Pancreas (tissue), 10 donors: ENCODE measurements at regions not wholly inside any gene's neighbourhood (a gene's known extent, or its start where the extent isn't known, plus 50 kb on each side); places are given as distances from the start of the nearest gene placed in this dataset.
"Not testable (repeated sequence)": the region's sequence is repeated elsewhere in the genome, so short reads cannot be mapped to it uniquely, and the experiment has no call there.

Source experiments
- ATAC-seq, 4 donors: fragments of 200-7000 bp; cut with Tn5 transposase; one replicate each; pipeline versions ENCODE4 v1.8.0 to v1.9.1; 2020; ENCODE audit warnings: mild to moderate bottlenecking in 4 of 4, moderate library complexity in 4 of 4
- DNase-seq, 6 donors: peaks; one replicate each; pipeline ENCODE4 v3.0.0-alpha.2; 2020
- FAIRE-seq: peaks from 2 replicates; lab custom pipeline; 2012; peaks lifted over from hg19 to GRCh38; lab: Jason Lieb, UNC
- H3K27ac ChIP-seq, 4 donors: fragments of 200-600 bp; sonication (generic); 1 replicate in 3 of 4; 2 replicates in 1 of 4; pipeline versions ENCODE4 v1.5.0 to v1.8.0; 2020
- H3K27me3 ChIP-seq, 4 donors: fragments of 200-600 bp; one replicate each; pipeline ENCODE4 v1.8.0; 2021
- H3K36me3 ChIP-seq, 3 donors: fragments of 200-600 bp; sonication (generic) in 1 of 3; one replicate each; pipeline versions ENCODE4 v1.5.0 to v1.8.0; 2020 to 2021
- H3K4me1 ChIP-seq, 3 donors: fragments of 200-600 bp; one replicate each; pipeline ENCODE4 v1.8.0; 2021
- H3K4me3 ChIP-seq, 4 donors: fragments of 200-600 bp; sonication (generic) in 2 of 4; one replicate each; pipeline versions ENCODE4 v1.5.0 to v1.8.0; 2020 to 2021
- H3K9me3 ChIP-seq, 4 donors: fragments of 200-600 bp; one replicate each; pipeline ENCODE4 v1.8.0; 2021
- WGBS, 2 donors: extraction: QIAGEN DNeasy Blood & Tissue Kit; methylation state at CpG; one replicate each; pipeline ENCODE4 v1.1.7; 2013; 5-methylcytosine and 5-hydroxymethylcytosine counted together
- intact Hi-C, 3 donors: fragments of 100-400 bp; cut with DNase I; formaldehyde crosslinking; loops; one replicate each; pipeline versions ENCODE4 v1.11.1 to v1.14.2; 2022
- TF ChIP-seq, protein P1 (sequence below), 4 donors: fragments of 200-600 bp; sonication (generic) in 3 of 4; IDR thresholded peaks; one replicate each; pipeline versions ENCODE4 v1.5.0 to v1.8.0; 2021; ENCODE audit warnings: antibody characterized with exemption in 4 of 4
- donor health status: healthy with polysubstance abuse.
- donor health status: DM: no; HTN: no; CAD: no; lungs with moderate emphysema.
- donor health status: DM: no; HTN: no; CAD: no.
- donor health status: control.
- donor health status: control.
- donor health status: Bipolar disorder and iron deficiency.
- donor health status: DM: yes; HTN: yes; CAD: no.
- donor health status: DM: no; HTN: no; CAD: no.
- donor health status: DM: no; HTN: no; CAD: no.
- donor health status: DM: yes; HTN: yes; CAD: no.

DNA sequence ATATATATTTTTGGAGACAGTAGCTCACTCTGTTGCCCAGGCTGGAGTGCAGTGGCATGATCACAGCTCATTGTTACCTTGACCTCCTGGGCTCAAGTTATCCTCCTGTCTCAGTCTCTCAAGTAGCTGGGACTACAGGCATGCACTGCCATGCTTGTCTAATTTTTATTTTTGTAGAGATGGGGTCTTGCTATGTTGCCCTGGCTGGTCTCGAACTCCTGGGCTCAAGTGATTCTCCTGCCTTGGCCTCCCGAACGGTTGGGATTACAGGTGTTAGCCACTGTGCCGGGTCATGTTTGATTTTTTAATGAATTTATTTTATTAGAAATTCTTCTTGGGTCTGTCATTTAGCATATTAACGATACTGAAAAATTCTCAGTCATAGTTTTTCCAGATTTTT is 70.5 kb downstream of the TMEM270 start:
- 86 to 95% methylated on average over 5 of the region's 5 CpGs for WGBS, 2 donors

DNA sequence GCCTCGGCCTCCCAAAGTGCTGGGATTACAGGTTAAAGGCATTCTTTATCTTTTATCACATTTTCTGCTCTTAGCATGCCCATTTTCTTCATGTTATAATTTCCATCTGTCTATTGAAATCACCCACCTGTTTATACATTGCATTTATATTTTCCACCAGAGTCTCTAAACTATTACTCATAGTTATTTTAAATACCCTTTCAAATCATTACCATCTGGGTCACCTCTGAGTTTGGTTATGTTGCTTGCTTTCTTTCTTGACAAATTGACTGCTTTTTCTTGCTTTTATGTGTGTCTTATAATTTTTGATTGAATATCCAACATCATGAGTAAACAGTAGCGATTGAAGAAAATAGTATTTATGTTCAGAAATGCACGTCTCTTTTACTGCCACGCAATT is 71.4 kb downstream of the TMEM270 start:
- Histone ChIP-seq H3K36me3 (no peaks in the 10 kb centered on the region), H3K9me3 (no peaks in the 10 kb centered on the region), H3K27ac (no peak overlapping the region), H3K4me1 (no peaks in the 10 kb centered on the region), H3K27me3 (no peaks in the 10 kb centered on the region), H3K4me3 (no peak overlapping the region)
- ATAC-seq: no peak
- TF ChIP-seq, protein P1, sequence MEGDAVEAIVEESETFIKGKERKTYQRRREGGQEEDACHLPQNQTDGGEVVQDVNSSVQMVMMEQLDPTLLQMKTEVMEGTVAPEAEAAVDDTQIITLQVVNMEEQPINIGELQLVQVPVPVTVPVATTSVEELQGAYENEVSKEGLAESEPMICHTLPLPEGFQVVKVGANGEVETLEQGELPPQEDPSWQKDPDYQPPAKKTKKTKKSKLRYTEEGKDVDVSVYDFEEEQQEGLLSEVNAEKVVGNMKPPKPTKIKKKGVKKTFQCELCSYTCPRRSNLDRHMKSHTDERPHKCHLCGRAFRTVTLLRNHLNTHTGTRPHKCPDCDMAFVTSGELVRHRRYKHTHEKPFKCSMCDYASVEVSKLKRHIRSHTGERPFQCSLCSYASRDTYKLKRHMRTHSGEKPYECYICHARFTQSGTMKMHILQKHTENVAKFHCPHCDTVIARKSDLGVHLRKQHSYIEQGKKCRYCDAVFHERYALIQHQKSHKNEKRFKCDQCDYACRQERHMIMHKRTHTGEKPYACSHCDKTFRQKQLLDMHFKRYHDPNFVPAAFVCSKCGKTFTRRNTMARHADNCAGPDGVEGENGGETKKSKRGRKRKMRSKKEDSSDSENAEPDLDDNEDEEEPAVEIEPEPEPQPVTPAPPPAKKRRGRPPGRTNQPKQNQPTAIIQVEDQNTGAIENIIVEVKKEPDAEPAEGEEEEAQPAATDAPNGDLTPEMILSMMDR (IDR thresholded peaks at IDR 0.05): no peak
- WGBS, 2 donors: 90 to 91% methylated on average over 4 of the region's 4 CpGs
- intact Hi-C loops: no loop called here
- no peak for DNase-seq
- no peak for FAIRE-seq

More for the DNA sequence above, 70.5 kb downstream of the TMEM270 start:
- intact Hi-C loops: no loop called here
- H3K36me3 ChIP-seq: no peaks in the 10 kb centered on the region
- H3K27me3 ChIP-seq: no peaks in the 10 kb centered on the region
- DNase-seq (no peak), ATAC-seq (no peak), FAIRE-seq (no peak)
- no peaks in the 10 kb centered on the region for H3K4me1 ChIP-seq
- TF ChIP-seq, protein P1 (IDR thresholded peaks at IDR 0.05): no peak
- no peak overlapping the region for H3K27ac ChIP-seq
- H3K4me3 ChIP-seq: no peak overlapping the region
- H3K9me3 ChIP-seq: no peaks in the 10 kb centered on the region

DNA sequence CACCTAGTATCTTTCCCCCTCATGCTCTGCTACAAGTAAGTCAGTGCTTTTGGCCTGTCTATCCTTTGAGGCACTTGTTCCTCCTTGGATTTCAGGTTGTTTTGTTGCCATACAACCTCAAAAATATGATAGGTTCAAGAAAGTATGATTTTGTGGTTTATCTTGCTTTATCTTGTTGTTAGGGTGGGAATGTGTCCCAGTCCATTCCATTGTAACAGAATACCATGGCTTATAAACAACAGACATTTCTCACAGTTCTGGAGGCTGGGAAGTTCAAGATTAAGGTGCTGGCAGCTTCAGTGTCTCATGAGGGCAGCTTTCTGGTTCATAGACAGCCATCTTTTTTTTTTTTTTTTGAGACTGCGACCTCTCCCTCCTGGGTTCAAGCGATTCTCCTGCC is 72.1 kb downstream of the TMEM270 start:
- ATAC-seq: no peak
- no peaks in the 10 kb centered on the region for H3K27me3 ChIP-seq
- H3K27ac ChIP-seq: no peak overlapping the region
- FAIRE-seq: no peak
- WGBS, 2 donors: 88 to 91% methylated on average over 2 of the region's 2 CpGs
- no peak overlapping the region for H3K4me3 ChIP-seq
- intact Hi-C loops: no loop called here
- H3K9me3 ChIP-seq: no peaks in the 10 kb centered on the region
- no peaks in the 10 kb centered on the region for H3K36me3 ChIP-seq
- TF ChIP-seq, protein P1 (IDR thresholded peaks at IDR 0.05): no peak
- DNase-seq: no peak
- H3K4me1 ChIP-seq: no peaks in the 10 kb centered on the region

DNA sequence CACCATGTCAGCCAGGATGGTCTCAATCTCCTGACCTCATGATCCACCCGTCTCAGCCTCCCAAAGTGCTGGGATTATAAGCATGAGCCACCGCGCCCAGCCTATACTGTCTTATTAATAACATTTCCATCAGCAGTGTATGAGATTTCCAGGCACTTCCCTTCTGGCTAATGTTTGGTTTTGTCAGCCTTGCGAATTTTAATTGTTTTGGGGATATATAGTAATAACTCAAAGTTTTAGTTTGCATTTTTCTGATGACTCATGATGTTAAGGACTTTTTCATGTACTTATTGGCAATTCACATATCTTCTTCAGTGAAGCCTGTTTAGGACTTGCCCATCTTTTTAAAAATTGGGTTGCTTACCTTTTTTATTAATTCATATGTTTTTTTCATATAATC is 76.0 kb downstream of the TMEM270 start:
- Histone ChIP-seq H3K27ac (no peak overlapping the region), H3K9me3 (no peaks in the 10 kb centered on the region), H3K4me1 (no peaks in the 10 kb centered on the region), H3K27me3 (no peaks in the 10 kb centered on the region), H3K4me3 (no peak overlapping the region), H3K36me3 (no peaks in the 10 kb centered on the region)
- no peak for FAIRE-seq
- intact Hi-C loops: no loop called here
- TF ChIP-seq, protein P1 (IDR thresholded peaks at IDR 0.05): no peak
- WGBS, 2 donors: 78 to 86% methylated on average over 4 of the region's 4 CpGs
- no peak for ATAC-seq
- DNase-seq: no peak

DNA sequence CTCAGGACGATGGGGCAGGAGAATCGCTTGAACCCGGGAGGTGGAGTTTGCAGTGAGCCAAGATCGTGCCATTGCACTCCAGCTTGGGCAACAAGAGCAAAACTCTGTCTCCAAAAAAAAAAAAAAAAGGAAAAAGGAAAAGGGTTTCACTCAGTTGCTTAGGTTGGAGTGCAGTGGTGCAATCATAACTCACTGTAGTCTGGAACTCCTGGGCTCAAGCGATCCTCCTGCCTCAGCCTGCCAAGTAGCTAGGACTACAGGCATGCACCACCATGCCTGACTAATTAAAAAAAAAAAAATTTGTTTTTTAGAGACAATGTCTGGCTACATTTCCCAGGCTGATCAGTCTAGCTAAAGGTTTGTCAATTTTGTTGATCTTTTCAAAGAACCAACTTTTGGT is 76.7 kb downstream of the TMEM270 start:
- FAIRE-seq, intact Hi-C loops, ATAC-seq, H3K36me3 ChIP-seq, H3K4me3 ChIP-seq, H3K27ac ChIP-seq, DNase-seq, H3K4me1 ChIP-seq, H3K27me3 ChIP-seq, H3K9me3 ChIP-seq: not testable (repeated sequence)
- 88 to 94% methylated on average over 5 of the region's 5 CpGs for WGBS, 2 donors

DNA sequence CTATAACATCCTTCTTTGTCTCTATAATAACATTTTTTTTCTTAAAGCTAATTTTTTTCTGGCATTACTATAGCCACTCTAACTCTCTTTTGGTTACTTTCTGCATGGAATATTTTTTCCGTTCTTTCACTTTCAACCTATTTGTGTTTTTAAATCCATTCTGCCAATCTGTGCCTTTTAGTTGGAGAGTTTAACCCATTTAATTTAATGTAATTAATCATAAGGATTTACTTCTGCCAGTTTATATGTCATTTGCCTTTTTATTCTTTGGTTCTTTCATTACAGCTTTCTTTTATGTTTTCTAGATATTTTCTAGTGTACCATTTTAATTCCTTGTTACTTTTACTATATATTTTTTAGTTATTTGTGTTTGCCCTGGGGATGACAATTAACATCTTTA is 78.6 kb downstream of the TMEM270 start:
- DNase-seq (no peak), ATAC-seq (no peak), FAIRE-seq (no peak)
- H3K27ac ChIP-seq: no peak overlapping the region
- TF ChIP-seq, protein P1 (IDR thresholded peaks at IDR 0.05): no peak
- H3K4me3 ChIP-seq: no peak overlapping the region
- no peaks in the 10 kb centered on the region for H3K9me3 ChIP-seq
- H3K36me3 ChIP-seq: no peaks in the 10 kb centered on the region
- H3K4me1 ChIP-seq: no peaks in the 10 kb centered on the region
- H3K27me3 ChIP-seq: no peaks in the 10 kb centered on the region
- intact Hi-C loops: no loop called here
- 91 to 100% methylated on average over 1 of the region's 1 CpG for WGBS, 2 donors
